Neural progenitor cell (in vitro differentiated cells): ENCODE measurements at regions not wholly inside any gene's neighbourhood (a gene's known extent, or its start where the extent isn't known, plus 50 kb on each side); places are given as distances from the start of the nearest gene placed in this dataset.

Experiments used
- EZH2phosphoT487 ChIP-seq: fragments of 200-600 bp; sonication (generic); IDR thresholded peaks from 2 replicates; pipeline ENCODE4 v1.6.1; 2017; ENCODE audit warnings: antibody characterized with exemption
- TF ChIP-seq, protein P1 (sequence below): fragments of 200-600 bp; sonication (generic); IDR thresholded peaks from 2 replicates; pipeline ENCODE4 v1.5.1; 2017; ENCODE audit warnings: antibody characterized with exemption, mild to moderate bottlenecking

DNA sequence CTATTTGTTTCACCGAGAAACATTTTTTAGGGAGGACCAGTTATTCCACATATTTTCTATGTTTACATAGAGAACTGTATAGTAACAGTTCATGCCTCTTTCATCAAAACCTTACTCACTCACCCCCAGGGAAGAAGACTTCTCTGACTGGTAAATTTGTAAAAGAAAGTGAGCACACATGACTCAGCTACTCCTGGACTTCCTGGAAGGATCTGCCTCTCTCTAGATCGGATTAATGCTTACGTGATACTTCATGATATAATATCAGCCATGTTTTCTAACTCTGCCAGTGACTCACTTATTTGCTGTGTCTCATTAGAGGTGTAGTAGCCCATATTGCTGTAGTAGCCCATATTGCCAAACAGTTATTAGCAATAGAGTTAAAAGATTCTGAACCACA lies 494.3 kb upstream of the ATXN7L3B start:
- TF ChIP-seq, protein P1, sequence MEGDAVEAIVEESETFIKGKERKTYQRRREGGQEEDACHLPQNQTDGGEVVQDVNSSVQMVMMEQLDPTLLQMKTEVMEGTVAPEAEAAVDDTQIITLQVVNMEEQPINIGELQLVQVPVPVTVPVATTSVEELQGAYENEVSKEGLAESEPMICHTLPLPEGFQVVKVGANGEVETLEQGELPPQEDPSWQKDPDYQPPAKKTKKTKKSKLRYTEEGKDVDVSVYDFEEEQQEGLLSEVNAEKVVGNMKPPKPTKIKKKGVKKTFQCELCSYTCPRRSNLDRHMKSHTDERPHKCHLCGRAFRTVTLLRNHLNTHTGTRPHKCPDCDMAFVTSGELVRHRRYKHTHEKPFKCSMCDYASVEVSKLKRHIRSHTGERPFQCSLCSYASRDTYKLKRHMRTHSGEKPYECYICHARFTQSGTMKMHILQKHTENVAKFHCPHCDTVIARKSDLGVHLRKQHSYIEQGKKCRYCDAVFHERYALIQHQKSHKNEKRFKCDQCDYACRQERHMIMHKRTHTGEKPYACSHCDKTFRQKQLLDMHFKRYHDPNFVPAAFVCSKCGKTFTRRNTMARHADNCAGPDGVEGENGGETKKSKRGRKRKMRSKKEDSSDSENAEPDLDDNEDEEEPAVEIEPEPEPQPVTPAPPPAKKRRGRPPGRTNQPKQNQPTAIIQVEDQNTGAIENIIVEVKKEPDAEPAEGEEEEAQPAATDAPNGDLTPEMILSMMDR, result no peak
- TF ChIP-seq EZH2phosphoT487, result no peak
